PC-3 (cell line): ENCODE measurements at regions not wholly inside any gene's neighbourhood (a gene's known extent, or its start where the extent isn't known, plus 50 kb on each side); places are given as distances from the start of the nearest gene placed in this dataset.

Experiments
- CTCF ChIP-seq: fragments of 300-600 bp; sonication (generic); conservative IDR thresholded peaks from 2 replicates; pipeline ENCODE4 v1.5.1; 2017; ENCODE audit warnings: antibody characterized with exemption, low read depth, mild to moderate bottlenecking, low read length
- EZH2 ChIP-seq: fragments of 300-600 bp; sonication (generic); IDR thresholded peaks from one replicate; pipeline ENCODE4 v1.6.1; 2017; ENCODE audit warnings: antibody characterized with exemption, mild to moderate bottlenecking, low read length; ENCODE audit not compliant: unreplicated experiment

- TF ChIP-seq EZH2: no peak
- no peak for TF ChIP-seq CTCF
Observed at GRCh38 chr4:164485136-164485535, 268.8 kb upstream of the SMIM31 start.
